ENCODE measurements at regions not wholly inside any gene's neighbourhood (a gene's known extent, or its start where the extent isn't known, plus 50 kb on each side); places are given as distances from the start of the nearest gene placed in this dataset.
A peak's percentile ranks its signal among the peaks of the same experiment; 100 is the strongest.

DNA sequence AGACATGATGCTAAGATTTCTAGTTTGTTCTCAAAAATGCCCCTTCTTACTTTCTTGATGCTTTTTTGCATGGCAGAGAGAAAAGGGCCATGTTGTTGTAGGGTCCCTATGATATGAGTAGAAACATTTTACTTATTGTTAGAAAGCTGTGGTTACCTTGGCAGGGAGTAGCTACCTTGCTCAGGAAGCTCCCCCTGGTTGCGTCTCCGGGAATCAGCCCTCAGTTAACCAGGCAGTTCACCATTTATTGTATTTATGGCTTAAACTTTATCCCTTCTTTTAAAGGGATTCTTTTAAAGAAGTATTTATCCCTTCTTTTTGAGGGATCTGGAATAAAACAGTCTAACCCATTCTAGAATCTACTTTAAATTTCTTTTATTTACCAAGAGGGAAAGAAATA, 113.9 kb upstream of the PROKR2 start:
- no peak overlapping the region for H3K9ac ChIP-seq
- H3K4me1 ChIP-seq (ENCODE audit: control insufficient read depth in 1 of 2, insufficient read depth in 2 of 2, low read depth in 1 of 2, low read length in 1 of 2): peaks cover 0 to 6% of the 10 kb centered on the region in 2 experiments; a peak in 1 of 4 replicates
- 36% methylated on average over 2 of the region's 2 CpGs for WGBS (ENCODE audit: low lambda C conversion rate)
- TF ChIP-seq FOSL2 (IDR thresholded peaks at IDR 0.05; ENCODE audit: borderline replicate concordance, low read depth) (no peak), EZH2phosphoT487 (IDR thresholded peaks at IDR 0.05; ENCODE audit: borderline replicate concordance, low read depth) (no peak), RAD21 (IDR thresholded peaks at IDR 0.05; ENCODE audit: low read length) (peak; percentile 22)
- no peaks in the 10 kb centered on the region for H3K27me3 ChIP-seq (ENCODE audit: insufficient read depth)
- H3K9me2 ChIP-seq: no peaks in the 10 kb centered on the region
- no peaks in the 10 kb centered on the region for H3F3A ChIP-seq (replicated peaks; ENCODE audit: insufficient read depth)
- H3K27ac ChIP-seq (ENCODE audit: low read depth in 2 of 2, low read length in 1 of 2): no peak overlapping the region
- ChIA-PET CTCF (interaction anchor here (1.6 to 7.3 kb wide), 3 partner anchors 17 to 225 kb away, joined by 3 to 38 read pairs (median 10); partner anchors contain the start of gene PROKR2), POLR2A (no interaction called here)
- no peak overlapping the region for H2AFZ ChIP-seq (ENCODE audit: low read depth)
- no peaks in the 10 kb centered on the region for H4K20me1 ChIP-seq (ENCODE audit: insufficient read depth)
- no peaks in the 10 kb centered on the region for H3K79me2 ChIP-seq (ENCODE audit: insufficient read depth)
- H3K4me3 ChIP-seq (ENCODE audit: low read depth in 2 of 2, low read length in 1 of 2): no peak overlapping the region
- no peaks in the 10 kb centered on the region for H3K36me3 ChIP-seq (replicated peaks in 1 of 2; ENCODE audit: control insufficient read depth in 1 of 2, insufficient read depth in 2 of 2, low read length in 1 of 2)
- no peak overlapping the region for H3K4me2 ChIP-seq
- DNase-seq: no peak
- no peaks in the 10 kb centered on the region for H3K9me3 ChIP-seq

DNA sequence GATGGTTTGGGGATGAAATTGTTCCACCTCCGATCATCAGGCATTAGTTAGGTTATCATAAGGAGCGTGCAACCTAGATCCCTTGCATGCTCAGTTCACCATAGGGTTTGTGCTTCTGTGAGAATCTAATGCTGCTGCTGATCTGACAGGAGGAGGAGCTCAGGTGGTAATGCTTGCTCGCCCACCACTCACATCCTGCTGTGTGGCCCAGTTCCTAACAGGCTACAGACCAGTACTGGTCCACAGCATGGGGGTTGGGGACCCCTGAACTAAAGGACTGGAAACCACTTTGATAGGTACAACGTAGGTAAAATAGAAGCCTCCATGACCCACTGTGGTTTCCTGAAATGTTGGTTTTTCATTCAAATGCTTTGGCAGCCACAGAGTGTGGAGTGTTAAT, 109.3 kb upstream of the PROKR2 start:
- H3K4me3 ChIP-seq (ENCODE audit: low read depth in 2 of 2, low read length in 1 of 2): no peak overlapping the region
- H3K4me1 ChIP-seq (ENCODE audit: control insufficient read depth in 1 of 2, insufficient read depth in 2 of 2, low read depth in 1 of 2, low read length in 1 of 2): peaks cover 0 to 2% of the 10 kb centered on the region in 2 experiments; a peak in 1 of 4 replicates
- H2AFZ ChIP-seq (ENCODE audit: low read depth): no peak overlapping the region
- POLR2A ChIA-PET: no interaction called here
- H3K4me2 ChIP-seq: no peak overlapping the region
- no peaks in the 10 kb centered on the region for H4K20me1 ChIP-seq (ENCODE audit: insufficient read depth)
- 18% methylated on average over 4 of the region's 4 CpGs for WGBS (ENCODE audit: low lambda C conversion rate)
- no peaks in the 10 kb centered on the region for H3K36me3 ChIP-seq (replicated peaks in 1 of 2; ENCODE audit: control insufficient read depth in 1 of 2, insufficient read depth in 2 of 2, low read length in 1 of 2)
- no peaks in the 10 kb centered on the region for H3K9me3 ChIP-seq
- no peak for DNase-seq
- H3K27me3 ChIP-seq (ENCODE audit: insufficient read depth): no peaks in the 10 kb centered on the region
- no peak overlapping the region for H3K9ac ChIP-seq
- CTCF ChIA-PET: no interaction called here
- H3F3A ChIP-seq (replicated peaks; ENCODE audit: insufficient read depth): no peaks in the 10 kb centered on the region
- no peaks in the 10 kb centered on the region for H3K9me2 ChIP-seq
- TF ChIP-seq YY1 (IDR thresholded peaks at IDR 0.05; ENCODE audit: low read depth) (no peak), RFX5 (IDR thresholded peaks at IDR 0.05; ENCODE audit: low read length) (no peak), FOXJ3 (CRISPR knock-in tag; IDR thresholded peaks at IDR 0.05) (no peak), NRF1 (IDR thresholded peaks at IDR 0.05; ENCODE audit: low read depth, low read length) (no peak), EP300 (IDR thresholded peaks at IDR 0.05; ENCODE audit: borderline replicate concordance in 1 of 2, low read depth in 1 of 2, low read length in 1 of 2) (no peak), TEAD4 (IDR thresholded peaks at IDR 0.05; ENCODE audit: borderline replicate concordance, insufficient read depth) (no peak), FOSL2 (IDR thresholded peaks at IDR 0.05; ENCODE audit: borderline replicate concordance, low read depth) (no peak), GATA2 (CRISPR knock-in tag; IDR thresholded peaks at IDR 0.05) (no peak), ELF1 (IDR thresholded peaks at IDR 0.05) (no peak)
- TF ChIP-seq, protein P1, sequence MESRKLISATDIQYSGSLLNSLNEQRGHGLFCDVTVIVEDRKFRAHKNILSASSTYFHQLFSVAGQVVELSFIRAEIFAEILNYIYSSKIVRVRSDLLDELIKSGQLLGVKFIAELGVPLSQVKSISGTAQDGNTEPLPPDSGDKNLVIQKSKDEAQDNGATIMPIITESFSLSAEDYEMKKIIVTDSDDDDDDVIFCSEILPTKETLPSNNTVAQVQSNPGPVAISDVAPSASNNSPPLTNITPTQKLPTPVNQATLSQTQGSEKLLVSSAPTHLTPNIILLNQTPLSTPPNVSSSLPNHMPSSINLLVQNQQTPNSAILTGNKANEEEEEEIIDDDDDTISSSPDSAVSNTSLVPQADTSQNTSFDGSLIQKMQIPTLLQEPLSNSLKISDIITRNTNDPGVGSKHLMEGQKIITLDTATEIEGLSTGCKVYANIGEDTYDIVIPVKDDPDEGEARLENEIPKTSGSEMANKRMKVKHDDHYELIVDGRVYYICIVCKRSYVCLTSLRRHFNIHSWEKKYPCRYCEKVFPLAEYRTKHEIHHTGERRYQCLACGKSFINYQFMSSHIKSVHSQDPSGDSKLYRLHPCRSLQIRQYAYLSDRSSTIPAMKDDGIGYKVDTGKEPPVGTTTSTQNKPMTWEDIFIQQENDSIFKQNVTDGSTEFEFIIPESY (IDR thresholded peaks at IDR 0.05; ENCODE audit: borderline replicate concordance, low read depth): no peak
- TF ChIP-seq, protein P2, sequence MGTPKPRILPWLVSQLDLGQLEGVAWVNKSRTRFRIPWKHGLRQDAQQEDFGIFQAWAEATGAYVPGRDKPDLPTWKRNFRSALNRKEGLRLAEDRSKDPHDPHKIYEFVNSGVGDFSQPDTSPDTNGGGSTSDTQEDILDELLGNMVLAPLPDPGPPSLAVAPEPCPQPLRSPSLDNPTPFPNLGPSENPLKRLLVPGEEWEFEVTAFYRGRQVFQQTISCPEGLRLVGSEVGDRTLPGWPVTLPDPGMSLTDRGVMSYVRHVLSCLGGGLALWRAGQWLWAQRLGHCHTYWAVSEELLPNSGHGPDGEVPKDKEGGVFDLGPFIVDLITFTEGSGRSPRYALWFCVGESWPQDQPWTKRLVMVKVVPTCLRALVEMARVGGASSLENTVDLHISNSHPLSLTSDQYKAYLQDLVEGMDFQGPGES (IDR thresholded peaks at IDR 0.05; ENCODE audit: low read depth, low read length): no peak
- TF ChIP-seq, protein P3, sequence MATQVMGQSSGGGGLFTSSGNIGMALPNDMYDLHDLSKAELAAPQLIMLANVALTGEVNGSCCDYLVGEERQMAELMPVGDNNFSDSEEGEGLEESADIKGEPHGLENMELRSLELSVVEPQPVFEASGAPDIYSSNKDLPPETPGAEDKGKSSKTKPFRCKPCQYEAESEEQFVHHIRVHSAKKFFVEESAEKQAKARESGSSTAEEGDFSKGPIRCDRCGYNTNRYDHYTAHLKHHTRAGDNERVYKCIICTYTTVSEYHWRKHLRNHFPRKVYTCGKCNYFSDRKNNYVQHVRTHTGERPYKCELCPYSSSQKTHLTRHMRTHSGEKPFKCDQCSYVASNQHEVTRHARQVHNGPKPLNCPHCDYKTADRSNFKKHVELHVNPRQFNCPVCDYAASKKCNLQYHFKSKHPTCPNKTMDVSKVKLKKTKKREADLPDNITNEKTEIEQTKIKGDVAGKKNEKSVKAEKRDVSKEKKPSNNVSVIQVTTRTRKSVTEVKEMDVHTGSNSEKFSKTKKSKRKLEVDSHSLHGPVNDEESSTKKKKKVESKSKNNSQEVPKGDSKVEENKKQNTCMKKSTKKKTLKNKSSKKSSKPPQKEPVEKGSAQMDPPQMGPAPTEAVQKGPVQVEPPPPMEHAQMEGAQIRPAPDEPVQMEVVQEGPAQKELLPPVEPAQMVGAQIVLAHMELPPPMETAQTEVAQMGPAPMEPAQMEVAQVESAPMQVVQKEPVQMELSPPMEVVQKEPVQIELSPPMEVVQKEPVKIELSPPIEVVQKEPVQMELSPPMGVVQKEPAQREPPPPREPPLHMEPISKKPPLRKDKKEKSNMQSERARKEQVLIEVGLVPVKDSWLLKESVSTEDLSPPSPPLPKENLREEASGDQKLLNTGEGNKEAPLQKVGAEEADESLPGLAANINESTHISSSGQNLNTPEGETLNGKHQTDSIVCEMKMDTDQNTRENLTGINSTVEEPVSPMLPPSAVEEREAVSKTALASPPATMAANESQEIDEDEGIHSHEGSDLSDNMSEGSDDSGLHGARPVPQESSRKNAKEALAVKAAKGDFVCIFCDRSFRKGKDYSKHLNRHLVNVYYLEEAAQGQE (IDR thresholded peaks at IDR 0.05; ENCODE audit: low read depth, low read length): no peak
- TF ChIP-seq, protein P4, sequence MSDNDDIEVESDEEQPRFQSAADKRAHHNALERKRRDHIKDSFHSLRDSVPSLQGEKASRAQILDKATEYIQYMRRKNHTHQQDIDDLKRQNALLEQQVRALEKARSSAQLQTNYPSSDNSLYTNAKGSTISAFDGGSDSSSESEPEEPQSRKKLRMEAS (IDR thresholded peaks at IDR 0.05; ENCODE audit: low read depth): no peak
- TF ChIP-seq, protein P5, sequence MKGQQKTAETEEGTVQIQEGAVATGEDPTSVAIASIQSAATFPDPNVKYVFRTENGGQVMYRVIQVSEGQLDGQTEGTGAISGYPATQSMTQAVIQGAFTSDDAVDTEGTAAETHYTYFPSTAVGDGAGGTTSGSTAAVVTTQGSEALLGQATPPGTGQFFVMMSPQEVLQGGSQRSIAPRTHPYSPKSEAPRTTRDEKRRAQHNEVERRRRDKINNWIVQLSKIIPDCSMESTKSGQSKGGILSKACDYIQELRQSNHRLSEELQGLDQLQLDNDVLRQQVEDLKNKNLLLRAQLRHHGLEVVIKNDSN (IDR thresholded peaks at IDR 0.05; ENCODE audit: borderline replicate concordance, low read depth): no peak
- no peaks in the 10 kb centered on the region for H3K79me2 ChIP-seq (ENCODE audit: insufficient read depth)
- H3K27ac ChIP-seq (ENCODE audit: low read depth in 2 of 2, low read length in 1 of 2): no peak overlapping the region

All from SK-N-SH (cell line).